AG04449 (cell line): ENCODE measurements at regions not wholly inside any gene's neighbourhood (a gene's known extent, or its start where the extent isn't known, plus 50 kb on each side); places are given as distances from the start of the nearest gene placed in this dataset.

Experiments used
- CTCF ChIA-PET: fragments of 350-600 bp; formaldehyde crosslinking; extraction: SDS; loops from one replicate; lab custom pipeline; 2021; ENCODE audit warnings: antibody characterized with exemption; lab: Yijun Ruan, JAX
- POLR2A ChIA-PET: fragments of 400-600, 350-600 bp; formaldehyde crosslinking; extraction: SDS; loops from one replicate; lab custom pipeline; 2020; ENCODE audit warnings: antibody characterized with exemption, inconsistent platforms; lab: Yijun Ruan, JAX
- DNase-seq: peaks from one replicate; pipeline ENCODE4 v3.0.0-alpha.2; 2010; ENCODE audit warnings: low read depth, low spot score
- H3K4me3 ChIP-seq: 2 replicates; pipeline ENCODE4 v1.5.1; 2011; ENCODE audit warnings: low read depth, mild to moderate bottlenecking, control low read depth, low read length
- CTCF ChIP-seq: IDR thresholded peaks from one replicate; pipeline ENCODE4 v1.5.1; 2011; ENCODE audit warnings: mild to moderate bottlenecking, moderate library complexity, low read length, control low read depth, inconsistent platforms; ENCODE audit not compliant: insufficient read depth; ENCODE audit errors: missing control alignments

GRCh38 chr5:89036704-89037489, 153.9 kb upstream of the MEF2C start:
- no peak overlapping the region for H3K4me3 ChIP-seq
- CTCF ChIA-PET, result no interaction called here
- no peak for DNase-seq
- POLR2A ChIA-PET, result no interaction called here
- no peak for TF ChIP-seq CTCF

- POLR2A ChIA-PET, result no interaction called here
- TF ChIP-seq CTCF, result no peak
- DNase-seq, result no peak
- CTCF ChIA-PET, result no interaction called here
- H3K4me3 ChIP-seq, result no peak overlapping the region
Measured at GRCh38 chr5:89036166-89036565, 153.2 kb upstream of the MEF2C start.

- CTCF ChIA-PET, result no interaction called here
- POLR2A ChIA-PET, result interaction anchor here (0.6 kb wide), 1 partner anchor 54 kb away, joined by 3 read pairs; no protein-coding TSS in a partner anchor
- H3K4me3 ChIP-seq, result no peak overlapping the region
- no peak for TF ChIP-seq CTCF
- DNase-seq, result no peak
Measured at GRCh38 chr5:89034588-89034987, 151.6 kb upstream of the MEF2C start.

GRCh38 chr5:89030798-89031197, 147.8 kb upstream of the MEF2C start:
- DNase-seq, result no peak
- CTCF ChIA-PET, result no interaction called here

GRCh38 chr5:89028595-89029285, 145.8 kb upstream of the MEF2C start:
- no peak overlapping the region for H3K4me3 ChIP-seq
- CTCF ChIA-PET, result no interaction called here
- DNase-seq, result no peak
- POLR2A ChIA-PET, result no interaction called here
- TF ChIP-seq CTCF, result no peak

More at GRCh38 chr5:89030798-89031197, 147.8 kb upstream of the MEF2C start:
- no peak overlapping the region for H3K4me3 ChIP-seq
- no peak for TF ChIP-seq CTCF
- POLR2A ChIA-PET, result no interaction called here

- POLR2A ChIA-PET, result no interaction called here
- CTCF ChIA-PET, result no interaction called here
- no peak for TF ChIP-seq CTCF
- H3K4me3 ChIP-seq, result no peak overlapping the region
- DNase-seq, result no peak
Measured at GRCh38 chr5:89024045-89024444, 141.1 kb upstream of the MEF2C start.
